Keratinocyte (primary cell): ENCODE measurements at regions not wholly inside any gene's neighbourhood (a gene's known extent, or its start where the extent isn't known, plus 50 kb on each side); places are given as distances from the start of the nearest gene placed in this dataset.

ENCODE experiments used
- CTCF ChIP-seq, 3 experiments: IDR thresholded peaks in 1 of 3; conservative IDR thresholded peaks in 1 of 3; optimal IDR thresholded peaks in 1 of 3; 2 replicates in 2 of 3; 3 replicates in 1 of 3; pipeline versions ENCODE3 to v1.5.1; 2011; ENCODE audit warnings: low read length in 3 of 3, mild to moderate bottlenecking in 3 of 3, moderate library complexity in 2 of 3, control low read depth in 1 of 3, inconsistent platforms in 1 of 3; ENCODE audit not compliant: insufficient read depth in 2 of 3; ENCODE audit errors: extremely low read depth in 1 of 3
- EZH2 ChIP-seq: IDR thresholded peaks from one replicate; pipeline ENCODE4 v1.6.1; 2012; ENCODE audit warnings: inconsistent platforms, mild to moderate bottlenecking, low read length, moderate library complexity

GRCh38 chr14:66420251-66421006 is 65.7 kb upstream of the CCDC196 start:
- TF ChIP-seq CTCF (optimal IDR thresholded peaks at IDR 0.05 in 1 of 3, IDR thresholded peaks at IDR 0.05 in 1 of 3, conservative IDR thresholded peaks at IDR 0.05 in 1 of 3; ENCODE audit: extremely low read depth in 1 of 3, insufficient read depth in 2 of 3, low read length in 3 of 3) (no peak), EZH2 (no peak)
